ENCODE measurements at regions not wholly inside any gene's neighbourhood (a gene's known extent, or its start where the extent isn't known, plus 50 kb on each side); places are given as distances from the start of the nearest gene placed in this dataset.

GRCh38 chr12:126926023-126926594 is 1340.9 kb upstream of the TMEM132C start:
- H3K4me3 ChIP-seq (ENCODE audit: low read length) = no peak overlapping the region
- H3K27ac ChIP-seq (ENCODE audit: low read length) = no peak overlapping the region
- no peaks in the 10 kb centered on the region for H3K9me2 ChIP-seq (ENCODE audit: insufficient read depth, low read length)
- peak; percentile 47 for TF ChIP-seq RAD21 (conservative IDR thresholded peaks at IDR 0.05)
- TF ChIP-seq SMC3 (conservative IDR thresholded peaks at IDR 0.05; ENCODE audit: poor library complexity) = peak; percentile 41
- no peak for TF ChIP-seq EP300 (conservative IDR thresholded peaks at IDR 0.05; ENCODE audit: poor library complexity, severe bottlenecking)
- H4K20me1 ChIP-seq (ENCODE audit: insufficient read depth) = no peaks in the 10 kb centered on the region
- no peak overlapping the region for H3K4me2 ChIP-seq (ENCODE audit: low read length)
- no peaks in the 10 kb centered on the region for H3K9me3 ChIP-seq (ENCODE audit: low read length)
- H3K27me3 ChIP-seq (ENCODE audit: insufficient read depth, low read depth, low read length) = no peaks in the 10 kb centered on the region
- no peaks in the 10 kb centered on the region for H3F3A ChIP-seq (ENCODE audit: insufficient read depth, low read length, poor library complexity, severe bottlenecking)
- no peaks in the 10 kb centered on the region for H3K79me2 ChIP-seq (replicated peaks; ENCODE audit: insufficient read depth, low read length)
- H3K36me3 ChIP-seq (ENCODE audit: insufficient read depth, low read length) = no peaks in the 10 kb centered on the region
- no peak overlapping the region for H3K9ac ChIP-seq (ENCODE audit: low read length)
- no peak overlapping the region for H2AFZ ChIP-seq (ENCODE audit: low read depth, low read length)

DNA sequence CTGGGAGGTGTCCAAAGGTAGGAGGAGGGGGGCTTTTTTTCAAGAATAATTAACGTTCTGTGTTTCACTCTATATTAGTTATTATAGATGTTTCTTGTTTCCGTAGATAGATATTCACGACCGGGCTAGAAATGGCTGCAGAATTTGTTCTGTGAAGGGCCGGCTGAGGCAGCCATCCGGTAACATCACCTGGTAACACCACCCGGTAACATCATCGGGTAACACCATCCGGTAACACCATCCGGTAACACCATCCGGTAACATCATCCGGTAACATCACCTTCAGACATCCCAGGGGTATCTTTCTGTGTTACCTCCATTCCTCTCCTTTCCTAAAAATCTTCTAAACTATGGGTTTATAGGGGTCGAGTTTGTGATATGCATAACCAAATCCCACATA is 1336.7 kb upstream of the TMEM132C start:
- H3K36me3 ChIP-seq (ENCODE audit: insufficient read depth, low read length) = no peaks in the 10 kb centered on the region
- H3K4me2 ChIP-seq (ENCODE audit: low read length) = no peak overlapping the region
- H3K9ac ChIP-seq (ENCODE audit: low read length) = no peak overlapping the region
- no peak overlapping the region for H2AFZ ChIP-seq (ENCODE audit: low read depth, low read length)
- H3K27ac ChIP-seq (ENCODE audit: low read length) = no peak overlapping the region
- no peaks in the 10 kb centered on the region for H3F3A ChIP-seq (ENCODE audit: insufficient read depth, low read length, poor library complexity, severe bottlenecking)
- H3K4me3 ChIP-seq (ENCODE audit: low read length) = no peak overlapping the region
- H4K20me1 ChIP-seq (ENCODE audit: insufficient read depth) = no peaks in the 10 kb centered on the region
- H3K27me3 ChIP-seq (ENCODE audit: insufficient read depth, low read depth, low read length) = no peaks in the 10 kb centered on the region
- no peaks in the 10 kb centered on the region for H3K9me2 ChIP-seq (ENCODE audit: insufficient read depth, low read length)
- no peaks in the 10 kb centered on the region for H3K79me2 ChIP-seq (replicated peaks; ENCODE audit: insufficient read depth, low read length)
- no peaks in the 10 kb centered on the region for H3K9me3 ChIP-seq (ENCODE audit: low read length)
- no peak for TF ChIP-seq POLR2AphosphoS5 (IDR thresholded peaks at IDR 0.05)

GRCh38 chr12:126932156-126932555 is 1334.8 kb upstream of the TMEM132C start:
- Histone ChIP-seq H3K9ac (ENCODE audit: low read length) (no peak overlapping the region), H3K27ac (ENCODE audit: low read length) (no peak overlapping the region), H3F3A (ENCODE audit: insufficient read depth, low read length, poor library complexity, severe bottlenecking) (no peaks in the 10 kb centered on the region)

More at GRCh38 chr12:126932156-126932555, 1334.8 kb upstream of the TMEM132C start:
- no peak overlapping the region for H3K4me2 ChIP-seq (ENCODE audit: low read length)
- no peaks in the 10 kb centered on the region for H3K27me3 ChIP-seq (ENCODE audit: insufficient read depth, low read depth, low read length)
- no peak overlapping the region for H2AFZ ChIP-seq (ENCODE audit: low read depth, low read length)
- no peak overlapping the region for H3K4me3 ChIP-seq (ENCODE audit: low read length)
- H3K79me2 ChIP-seq (replicated peaks; ENCODE audit: insufficient read depth, low read length) = no peaks in the 10 kb centered on the region
- no peaks in the 10 kb centered on the region for H3K9me3 ChIP-seq (ENCODE audit: low read length)
- H3K9me2 ChIP-seq (ENCODE audit: insufficient read depth, low read length) = no peaks in the 10 kb centered on the region
- TF ChIP-seq TAF1 (IDR thresholded peaks at IDR 0.05; ENCODE audit: low read depth) = no peak
- TF ChIP-seq RAD21 (conservative IDR thresholded peaks at IDR 0.05) = no peak
- TF ChIP-seq, protein P1, sequence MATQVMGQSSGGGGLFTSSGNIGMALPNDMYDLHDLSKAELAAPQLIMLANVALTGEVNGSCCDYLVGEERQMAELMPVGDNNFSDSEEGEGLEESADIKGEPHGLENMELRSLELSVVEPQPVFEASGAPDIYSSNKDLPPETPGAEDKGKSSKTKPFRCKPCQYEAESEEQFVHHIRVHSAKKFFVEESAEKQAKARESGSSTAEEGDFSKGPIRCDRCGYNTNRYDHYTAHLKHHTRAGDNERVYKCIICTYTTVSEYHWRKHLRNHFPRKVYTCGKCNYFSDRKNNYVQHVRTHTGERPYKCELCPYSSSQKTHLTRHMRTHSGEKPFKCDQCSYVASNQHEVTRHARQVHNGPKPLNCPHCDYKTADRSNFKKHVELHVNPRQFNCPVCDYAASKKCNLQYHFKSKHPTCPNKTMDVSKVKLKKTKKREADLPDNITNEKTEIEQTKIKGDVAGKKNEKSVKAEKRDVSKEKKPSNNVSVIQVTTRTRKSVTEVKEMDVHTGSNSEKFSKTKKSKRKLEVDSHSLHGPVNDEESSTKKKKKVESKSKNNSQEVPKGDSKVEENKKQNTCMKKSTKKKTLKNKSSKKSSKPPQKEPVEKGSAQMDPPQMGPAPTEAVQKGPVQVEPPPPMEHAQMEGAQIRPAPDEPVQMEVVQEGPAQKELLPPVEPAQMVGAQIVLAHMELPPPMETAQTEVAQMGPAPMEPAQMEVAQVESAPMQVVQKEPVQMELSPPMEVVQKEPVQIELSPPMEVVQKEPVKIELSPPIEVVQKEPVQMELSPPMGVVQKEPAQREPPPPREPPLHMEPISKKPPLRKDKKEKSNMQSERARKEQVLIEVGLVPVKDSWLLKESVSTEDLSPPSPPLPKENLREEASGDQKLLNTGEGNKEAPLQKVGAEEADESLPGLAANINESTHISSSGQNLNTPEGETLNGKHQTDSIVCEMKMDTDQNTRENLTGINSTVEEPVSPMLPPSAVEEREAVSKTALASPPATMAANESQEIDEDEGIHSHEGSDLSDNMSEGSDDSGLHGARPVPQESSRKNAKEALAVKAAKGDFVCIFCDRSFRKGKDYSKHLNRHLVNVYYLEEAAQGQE (IDR thresholded peaks at IDR 0.05; ENCODE audit: borderline replicate concordance) = no peak
- no peak for TF ChIP-seq MXI1 (conservative IDR thresholded peaks at IDR 0.05; ENCODE audit: poor library complexity, severe bottlenecking)
- no peak for TF ChIP-seq EZH2 (IDR thresholded peaks at IDR 0.05; ENCODE audit: borderline replicate concordance, insufficient read depth, low read length, poor library complexity, severe bottlenecking)
- TF ChIP-seq POLR2AphosphoS5 (IDR thresholded peaks at IDR 0.05) = no peak
- TF ChIP-seq, protein P2, sequence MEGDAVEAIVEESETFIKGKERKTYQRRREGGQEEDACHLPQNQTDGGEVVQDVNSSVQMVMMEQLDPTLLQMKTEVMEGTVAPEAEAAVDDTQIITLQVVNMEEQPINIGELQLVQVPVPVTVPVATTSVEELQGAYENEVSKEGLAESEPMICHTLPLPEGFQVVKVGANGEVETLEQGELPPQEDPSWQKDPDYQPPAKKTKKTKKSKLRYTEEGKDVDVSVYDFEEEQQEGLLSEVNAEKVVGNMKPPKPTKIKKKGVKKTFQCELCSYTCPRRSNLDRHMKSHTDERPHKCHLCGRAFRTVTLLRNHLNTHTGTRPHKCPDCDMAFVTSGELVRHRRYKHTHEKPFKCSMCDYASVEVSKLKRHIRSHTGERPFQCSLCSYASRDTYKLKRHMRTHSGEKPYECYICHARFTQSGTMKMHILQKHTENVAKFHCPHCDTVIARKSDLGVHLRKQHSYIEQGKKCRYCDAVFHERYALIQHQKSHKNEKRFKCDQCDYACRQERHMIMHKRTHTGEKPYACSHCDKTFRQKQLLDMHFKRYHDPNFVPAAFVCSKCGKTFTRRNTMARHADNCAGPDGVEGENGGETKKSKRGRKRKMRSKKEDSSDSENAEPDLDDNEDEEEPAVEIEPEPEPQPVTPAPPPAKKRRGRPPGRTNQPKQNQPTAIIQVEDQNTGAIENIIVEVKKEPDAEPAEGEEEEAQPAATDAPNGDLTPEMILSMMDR (IDR thresholded peaks at IDR 0.05; ENCODE audit: poor library complexity, severe bottlenecking) = no peak
- no peak for TF ChIP-seq EP300 (conservative IDR thresholded peaks at IDR 0.05; ENCODE audit: poor library complexity, severe bottlenecking)
- TF ChIP-seq SMC3 (conservative IDR thresholded peaks at IDR 0.05; ENCODE audit: poor library complexity) = no peak
- H4K20me1 ChIP-seq (ENCODE audit: insufficient read depth) = no peaks in the 10 kb centered on the region
- no peaks in the 10 kb centered on the region for H3K36me3 ChIP-seq (ENCODE audit: insufficient read depth, low read length)
